AG10803 (cell line): ENCODE measurements at regions not wholly inside any gene's neighbourhood (a gene's known extent, or its start where the extent isn't known, plus 50 kb on each side); places are given as distances from the start of the nearest gene placed in this dataset.

Experiments used
- DNase-seq: peaks from one replicate; pipeline ENCODE4 v3.0.0; 2010; ENCODE audit warnings: low read depth
- H3K4me3 ChIP-seq: 2 replicates; pipeline ENCODE4 v1.5.1; 2011; ENCODE audit warnings: mild to moderate bottlenecking, low read length, control low read depth
- CTCF ChIP-seq: conservative IDR thresholded peaks from 2 replicates; pipeline ENCODE4 v1.5.1; 2011; ENCODE audit warnings: mild to moderate bottlenecking, low read length, control low read depth, inconsistent platforms

- no peak for TF ChIP-seq CTCF
- DNase-seq, result no peak
- H3K4me3 ChIP-seq, result no peak overlapping the region
Observed at GRCh38 chr21:39060485-39061083, 122.7 kb downstream of the PSMG1 start.

DNA sequence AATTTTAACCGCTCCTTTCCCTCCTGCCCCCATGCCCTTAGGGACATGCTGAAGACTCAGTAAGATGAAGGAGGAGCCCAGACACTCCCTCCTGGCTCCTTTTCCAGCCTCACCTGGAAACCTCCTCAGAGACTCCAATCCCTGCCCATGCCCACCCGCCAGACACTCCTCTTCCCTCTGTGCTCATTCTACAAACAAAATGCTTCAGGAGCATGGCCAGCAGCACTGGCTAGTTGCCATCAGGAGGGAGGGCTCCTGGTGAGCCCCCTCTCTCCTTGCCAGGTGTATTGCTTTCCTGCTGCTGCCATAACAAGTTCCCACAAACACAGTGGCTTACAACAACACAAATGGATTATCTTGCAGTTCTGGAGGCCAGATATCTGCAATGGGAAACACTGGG is 126.1 kb downstream of the PSMG1 start:
- H3K4me3 ChIP-seq, result no peak overlapping the region
- DNase-seq, result no peak
- no peak for TF ChIP-seq CTCF

- no peak for DNase-seq
- no peak overlapping the region for H3K4me3 ChIP-seq
- TF ChIP-seq CTCF, result no peak
Observed at GRCh38 chr21:39056636-39057035, 126.6 kb downstream of the PSMG1 start.

DNA sequence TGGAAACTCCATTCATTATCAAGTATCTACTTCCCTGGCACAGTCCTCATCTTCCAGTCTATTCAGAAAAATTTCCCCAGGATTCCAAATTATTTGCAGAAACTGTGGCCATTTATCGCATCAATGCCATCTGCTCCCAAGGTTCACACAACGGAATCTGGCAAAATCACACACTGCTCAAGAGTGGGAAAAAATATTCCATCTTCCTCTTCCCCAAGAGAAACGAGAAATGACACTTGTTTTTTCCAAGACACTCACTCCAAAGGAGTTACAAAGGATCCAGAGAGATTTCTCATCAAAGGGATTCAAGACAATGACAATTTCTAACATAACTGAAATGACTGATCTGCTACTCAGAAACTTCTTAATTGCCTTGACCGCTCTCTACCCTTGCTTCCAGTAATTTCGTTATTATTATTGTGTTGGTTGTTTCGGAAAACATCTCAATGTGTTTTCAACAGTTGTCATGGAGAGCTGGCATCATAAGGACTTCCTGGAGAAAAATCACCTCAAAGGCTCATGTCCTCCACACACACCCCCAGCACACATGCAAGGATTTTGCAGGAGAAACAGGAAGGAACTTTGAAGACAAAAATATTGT is 128.0 kb downstream of the PSMG1 start:
- no peak overlapping the region for H3K4me3 ChIP-seq
- no peak for TF ChIP-seq CTCF
- DNase-seq, result peak; percentile 55

- DNase-seq, result no peak
- H3K4me3 ChIP-seq, result no peak overlapping the region
- no peak for TF ChIP-seq CTCF
Observed at GRCh38 chr21:39054066-39054465, 129.2 kb downstream of the PSMG1 start.

GRCh38 chr21:39053126-39053525 is 130.1 kb downstream of the PSMG1 start:
- no peak overlapping the region for H3K4me3 ChIP-seq
- TF ChIP-seq CTCF, result no peak
- no peak for DNase-seq

GRCh38 chr21:39052718-39053117 is 130.5 kb downstream of the PSMG1 start:
- no peak for TF ChIP-seq CTCF
- DNase-seq, result no peak
- H3K4me3 ChIP-seq, result no peak overlapping the region
